GM12878 (cell line): ENCODE measurements at regions not wholly inside any gene's neighbourhood (a gene's known extent, or its start where the extent isn't known, plus 50 kb on each side); places are given as distances from the start of the nearest gene placed in this dataset.

Experiments
- ATAC-seq: fragments of 200-7000 bp; cut with Tn5 transposase; 3 replicates; pipeline ENCODE4 v1.9.1; 2020; ENCODE audit warnings: mild to moderate bottlenecking, moderate library complexity
- BruUV-seq: library from RNA; stranded (reverse); fragments of 400-500 nt; replicated peaks from 2 replicates; lab custom pipeline; 2021; lab: Mats Ljungman, UMichigan
- CTCF ChIA-PET: fragments of 300-600 bp; sonication (Branson Sonifier 250); formaldehyde crosslinking; extraction: SDS; loops from one replicate; lab custom pipeline; 2021; ENCODE audit warnings: inconsistent platforms; lab: Yijun Ruan, JAX
- POLR2A ChIA-PET: fragments of 350-600 bp; formaldehyde crosslinking; extraction: SDS; loops from one replicate; lab custom pipeline; 2021; ENCODE audit warnings: inconsistent platforms; lab: Charles Lee
- RAD21 ChIA-PET: fragments of 300-600 bp; sonication (Branson Sonifier 250); formaldehyde crosslinking; loops from one replicate; lab custom pipeline; 2023; ENCODE audit warnings: antibody characterized with exemption; ENCODE audit not compliant: unreplicated experiment; lab: Charles Lee
- SMC1A ChIA-PET: fragments of 300-600 bp; sonication (Branson Sonifier 250); formaldehyde crosslinking; loops from one replicate; lab custom pipeline; 2023; ENCODE audit not compliant: unreplicated experiment, uncharacterized antibody; lab: Charles Lee
- DNase-seq: peaks from one replicate; pipeline ENCODE4 v3.0.0-alpha.2; 2011; ENCODE audit warnings: low read depth, low spot score
- FAIRE-seq: peaks from 3 replicates; lab custom pipeline; 2011; peaks lifted over from hg19 to GRCh38; lab: Jason Lieb, UNC
- H2AFZ ChIP-seq: 2 replicates; pipeline ENCODE4 v1.6.0; 2011; ENCODE audit warnings: low read depth, low read length, control low read depth; ENCODE audit not compliant: control insufficient read depth
- H3K27ac ChIP-seq: 2 replicates; pipeline ENCODE4 v1.5.1; 2011; ENCODE audit warnings: control low read depth; ENCODE audit not compliant: control insufficient read depth, insufficient read depth
- H3K27me3 ChIP-seq, 2 experiments: replicated peaks in 1 of 2; 2 replicates each; pipeline versions ENCODE4 v1.6.0 to v1.6.1; 2011; ENCODE audit warnings: low read length in 1 of 2; ENCODE audit not compliant: control insufficient read depth in 2 of 2, insufficient read depth in 2 of 2
- H3K36me3 ChIP-seq, 2 experiments: 2 replicates each; pipeline ENCODE4 v1.5.1; 2011; ENCODE audit warnings: low read length in 1 of 2; ENCODE audit not compliant: control insufficient read depth in 2 of 2, insufficient read depth in 2 of 2
- H3K4me1 ChIP-seq: 2 replicates; pipeline ENCODE4 v1.6.1; 2011; ENCODE audit warnings: mild to moderate bottlenecking, low read length, moderate library complexity, mixed read lengths; ENCODE audit not compliant: control insufficient read depth, insufficient read depth
- H3K4me2 ChIP-seq: 2 replicates; pipeline ENCODE4 v1.6.0; 2011; ENCODE audit warnings: control low read depth; ENCODE audit not compliant: control insufficient read depth, insufficient read depth
- H3K4me3 ChIP-seq: fragments of 200-600 bp; sonication (generic); 2 replicates; pipeline ENCODE4 v1.5.1; 2016
- H3K79me2 ChIP-seq: 2 replicates; pipeline ENCODE4 v1.6.0; 2011; ENCODE audit warnings: low read length; ENCODE audit not compliant: control insufficient read depth, insufficient read depth
- H3K9ac ChIP-seq: 2 replicates; pipeline ENCODE4 v1.8.0; 2011; ENCODE audit warnings: low read length, control low read depth, mixed read lengths; ENCODE audit not compliant: control insufficient read depth, insufficient read depth
- H3K9me3 ChIP-seq: replicated peaks from 3 replicates; pipeline ENCODE4 v1.5.1; 2011; ENCODE audit warnings: mild to moderate bottlenecking, low read length; ENCODE audit not compliant: control insufficient read depth, insufficient read depth
- H4K20me1 ChIP-seq: 2 replicates; pipeline ENCODE4 v1.6.0; 2011; ENCODE audit not compliant: control insufficient read depth, insufficient read depth
- ASH2L ChIP-seq: fragments of 300-600, 200-600 bp; sonication (generic); IDR thresholded peaks from 2 replicates; pipeline ENCODE4 v1.6.1; 2017; ENCODE audit warnings: low read depth, mild to moderate bottlenecking, borderline replicate concordance
- ATF7 ChIP-seq: fragments of 450-650 bp; IDR thresholded peaks from 2 replicates; pipeline ENCODE4 v1.6.1; 2016; ENCODE audit warnings: low read depth, mild to moderate bottlenecking
- BHLHE40 ChIP-seq, 2 experiments: fragments of 450-650 bp in 1 of 2; IDR thresholded peaks; 2 replicates each; pipeline ENCODE4 v1.6.1; 2011 to 2017; ENCODE audit warnings: low read depth in 2 of 2, borderline replicate concordance in 1 of 2, improper control_type of control experiment in 1 of 2, low read length in 1 of 2, mild to moderate bottlenecking in 1 of 2
- CREB1 ChIP-seq: IDR thresholded peaks from 2 replicates; pipeline ENCODE4 v1.6.1; 2012; ENCODE audit warnings: low read depth, mild to moderate bottlenecking, inconsistent platforms
- EP300 ChIP-seq, 2 experiments: fragments of 150-350 bp in 1 of 2; IDR thresholded peaks; 2 replicates each; pipeline ENCODE4 v1.6.1; 2011 to 2012; ENCODE audit warnings: low read depth in 2 of 2, low read length in 2 of 2, borderline replicate concordance in 1 of 2, improper control_type of control experiment in 1 of 2, inconsistent platforms in 1 of 2; ENCODE audit not compliant: control insufficient read depth in 1 of 2
- ETV6 ChIP-seq, 2 experiments: fragments of 450-650 bp in 1 of 2; IDR thresholded peaks in 1 of 2; conservative IDR thresholded peaks in 1 of 2; 2 replicates each; pipeline ENCODE4 v1.6.1; 2014; ENCODE audit warnings: antibody characterized with exemption in 1 of 2, borderline replicate concordance in 1 of 2, low read depth in 1 of 2, mild to moderate bottlenecking in 1 of 2, moderate library complexity in 1 of 2
- FOS ChIP-seq: IDR thresholded peaks from 3 replicates; pipeline ENCODE4 v1.6.1; 2011; ENCODE audit warnings: borderline replicate concordance; ENCODE audit not compliant: insufficient read length; ENCODE audit errors: extremely low read depth
- FOXK2 ChIP-seq: fragments of 450-650 bp; IDR thresholded peaks from 2 replicates; pipeline ENCODE4 v1.6.1; 2017; ENCODE audit warnings: mild to moderate bottlenecking, moderate library complexity
- HDAC2 ChIP-seq: fragments of 200-600 bp; sonication (generic); IDR thresholded peaks from 2 replicates; pipeline ENCODE4 v1.6.1; 2017
- KLF5 ChIP-seq: fragments of 450-650 bp; IDR thresholded peaks from 2 replicates; pipeline ENCODE4 v1.6.1; 2014; ENCODE audit warnings: mild to moderate bottlenecking; ENCODE audit not compliant: partially characterized antibody
- NFYA ChIP-seq: IDR thresholded peaks from 2 replicates; pipeline ENCODE4 v1.6.1; 2011; ENCODE audit warnings: low read depth, mild to moderate bottlenecking, low read length, improper control_type of control experiment, borderline replicate concordance
- PML ChIP-seq: IDR thresholded peaks from 2 replicates; pipeline ENCODE4 v1.6.1; 2012; ENCODE audit warnings: low read length, inconsistent platforms
- POU2F2 ChIP-seq: IDR thresholded peaks from 3 replicates; pipeline ENCODE4 v1.6.1; 2011; ENCODE audit warnings: low read depth, mild to moderate bottlenecking, low read length, borderline replicate concordance
- RELA ChIP-seq: fragments of 450-650 bp; IDR thresholded peaks from 2 replicates; pipeline ENCODE4 v1.8.0; 2014; ENCODE audit warnings: borderline replicate concordance; ENCODE audit not compliant: partially characterized antibody
- SMAD5 ChIP-seq: IDR thresholded peaks from 2 replicates; pipeline ENCODE4 v1.6.1; 2016; ENCODE audit warnings: antibody characterized with exemption, low read depth
- SMARCA5 ChIP-seq: fragments of 450-650 bp; IDR thresholded peaks from 2 replicates; pipeline ENCODE4 v1.6.1; 2017; ENCODE audit warnings: mild to moderate bottlenecking
- ZNF207 ChIP-seq: fragments of 450-650 bp; IDR thresholded peaks from 2 replicates; pipeline ENCODE4 v1.6.1; 2014; ENCODE audit warnings: antibody characterized with exemption, mild to moderate bottlenecking, borderline replicate concordance
- WGBS: methylation state at CpG from one replicate; pipeline ENCODE4 v1.1.6; 2016; ENCODE audit warnings: low lambda C conversion rate; ENCODE audit not compliant: insufficient replicate concordance, insufficient coverage; ENCODE audit errors: missing lambda C conversion rate; 5-methylcytosine and 5-hydroxymethylcytosine counted together
- in situ Hi-C: fragments of 300-500 bp; cut with MboI; formaldehyde crosslinking; loops from 9 replicates; pipeline ENCODE4 v1.14.3; 2018; ENCODE audit warnings: mixed read lengths
- intact Hi-C: fragments of 100-400 bp; cut with micrococcal nuclease; formaldehyde crosslinking; loops from one replicate; pipeline ENCODE4 v1.14.2; 2022; ENCODE audit not compliant: unreplicated experiment

- no peak overlapping the region for H3K27ac ChIP-seq
- no peaks in the 10 kb centered on the region for H3K27me3 ChIP-seq
- no peaks in the 10 kb centered on the region for H3K9me3 ChIP-seq
- FAIRE-seq (no peak), DNase-seq (no peak), ATAC-seq (no peak)
- ChIA-PET RAD21 (no interaction called here), POLR2A (no interaction called here), CTCF (no interaction called here), SMC1A (interaction anchor here (0.6 to 0.9 kb wide), 2 partner anchors 20 to 1485 kb away, joined by 3 read pairs; no protein-coding TSS in a partner anchor)
- H3K36me3 ChIP-seq, result no peaks in the 10 kb centered on the region
- H3K4me2 ChIP-seq, result no peak overlapping the region
- H3K9ac ChIP-seq, result no peak overlapping the region
- H2AFZ ChIP-seq, result no peak overlapping the region
- WGBS, result 35% methylated on average over 6 of the region's 6 CpGs
- H3K79me2 ChIP-seq, result no peaks in the 10 kb centered on the region
- in situ Hi-C loops, result no loop called here
- no peaks in the 10 kb centered on the region for H4K20me1 ChIP-seq
- H3K4me3 ChIP-seq, result no peak overlapping the region
- intact Hi-C loops, result no loop called here
- TF ChIP-seq ASH2L (no peak), POU2F2 (no peak), NFYA (no peak), SMARCA5 (no peak), KLF5 (no peak), ATF7 (no peak), FOXK2 (no peak), PML (no peak), FOS (no peak), HDAC2 (no peak), CREB1 (no peak), SMAD5 (no peak), RELA (no peak), EP300 (IDR thresholded peaks at IDR 0.05; ENCODE audit: borderline replicate concordance in 1 of 2, control insufficient read depth in 1 of 2, low read depth in 2 of 2, low read length in 2 of 2) (no peak), ETV6 (conservative IDR thresholded peaks at IDR 0.05 in 1 of 2, IDR thresholded peaks at IDR 0.05 in 1 of 2; ENCODE audit: borderline replicate concordance in 1 of 2, low read depth in 1 of 2) (no peak), ZNF207 (no peak), BHLHE40 (IDR thresholded peaks at IDR 0.05; ENCODE audit: borderline replicate concordance in 1 of 2, low read depth in 2 of 2, low read length in 1 of 2) (no peak)
- BruUV-seq, result no TSS peak
- H3K4me1 ChIP-seq, result no peaks in the 10 kb centered on the region
These were observed 449.9 kb upstream of the FLRT2 start for GRCh38 chr14:85079842-85080730.
